ENCODE measurements at regions not wholly inside any gene's neighbourhood (a gene's known extent, or its start where the extent isn't known, plus 50 kb on each side); places are given as distances from the start of the nearest gene placed in this dataset.
"Not testable (repeated sequence)": the region's sequence is repeated elsewhere in the genome, so short reads cannot be mapped to it uniquely, and the experiment has no call there.

- H3K27ac ChIP-seq: no peak overlapping the region
- no peaks in the 10 kb centered on the region for H3K4me1 ChIP-seq
- H3K36me3 ChIP-seq: no peaks in the 10 kb centered on the region
- TF ChIP-seq, protein P1, sequence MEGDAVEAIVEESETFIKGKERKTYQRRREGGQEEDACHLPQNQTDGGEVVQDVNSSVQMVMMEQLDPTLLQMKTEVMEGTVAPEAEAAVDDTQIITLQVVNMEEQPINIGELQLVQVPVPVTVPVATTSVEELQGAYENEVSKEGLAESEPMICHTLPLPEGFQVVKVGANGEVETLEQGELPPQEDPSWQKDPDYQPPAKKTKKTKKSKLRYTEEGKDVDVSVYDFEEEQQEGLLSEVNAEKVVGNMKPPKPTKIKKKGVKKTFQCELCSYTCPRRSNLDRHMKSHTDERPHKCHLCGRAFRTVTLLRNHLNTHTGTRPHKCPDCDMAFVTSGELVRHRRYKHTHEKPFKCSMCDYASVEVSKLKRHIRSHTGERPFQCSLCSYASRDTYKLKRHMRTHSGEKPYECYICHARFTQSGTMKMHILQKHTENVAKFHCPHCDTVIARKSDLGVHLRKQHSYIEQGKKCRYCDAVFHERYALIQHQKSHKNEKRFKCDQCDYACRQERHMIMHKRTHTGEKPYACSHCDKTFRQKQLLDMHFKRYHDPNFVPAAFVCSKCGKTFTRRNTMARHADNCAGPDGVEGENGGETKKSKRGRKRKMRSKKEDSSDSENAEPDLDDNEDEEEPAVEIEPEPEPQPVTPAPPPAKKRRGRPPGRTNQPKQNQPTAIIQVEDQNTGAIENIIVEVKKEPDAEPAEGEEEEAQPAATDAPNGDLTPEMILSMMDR (IDR thresholded peaks at IDR 0.05): no peak
- H3K4me3 ChIP-seq: no peak overlapping the region
- DNase-seq (ENCODE audit: low spot score in 2 of 2): no peak
- H3K27me3 ChIP-seq: no peaks in the 10 kb centered on the region
- intact Hi-C loops (cut with DNase I): no loop called here
- H3K9me3 ChIP-seq: no peaks in the 10 kb centered on the region
These were observed 655.6 kb upstream of the CNTN5 start for GRCh38 chr11:98365190-98365589.

GRCh38 chr11:98365941-98366340, 654.8 kb upstream of the CNTN5 start:
- H3K4me1 ChIP-seq: no peaks in the 10 kb centered on the region
- no peak overlapping the region for H3K27ac ChIP-seq
- H3K36me3 ChIP-seq: no peaks in the 10 kb centered on the region
- intact Hi-C loops (cut with DNase I): no loop called here
- H3K27me3 ChIP-seq: no peaks in the 10 kb centered on the region
- H3K4me3 ChIP-seq: no peak overlapping the region
- H3K9me3 ChIP-seq: no peaks in the 10 kb centered on the region
- no peak for DNase-seq (ENCODE audit: low spot score in 2 of 2)
- TF ChIP-seq, protein P1 (IDR thresholded peaks at IDR 0.05): no peak

DNA sequence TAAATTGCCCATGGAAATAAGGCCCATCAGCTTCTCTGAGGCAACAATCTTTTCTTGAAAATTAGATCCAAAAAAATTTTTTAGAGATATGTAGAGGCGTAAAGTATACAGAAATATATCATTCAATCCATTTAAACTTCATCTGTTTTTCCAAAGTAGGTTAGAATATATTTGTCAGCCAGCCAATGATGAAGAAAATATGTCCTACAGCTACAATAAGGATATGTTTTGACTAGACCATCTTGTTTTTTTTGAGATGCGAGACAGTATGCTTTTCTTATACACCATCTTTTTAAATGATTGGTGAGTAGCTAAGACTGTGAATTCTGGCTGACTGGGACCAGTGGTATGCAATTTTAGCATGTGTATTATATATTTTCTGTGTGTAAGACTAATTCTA, 630.4 kb upstream of the CNTN5 start:
- Histone ChIP-seq H3K4me3 (no peak overlapping the region), H3K36me3 (no peaks in the 10 kb centered on the region), H3K27ac (no peak overlapping the region), H3K27me3 (no peaks in the 10 kb centered on the region), H3K4me1 (no peaks in the 10 kb centered on the region), H3K9me3 (no peaks in the 10 kb centered on the region)
- intact Hi-C loops (cut with DNase I): no loop called here
- TF ChIP-seq, protein P1 (IDR thresholded peaks at IDR 0.05): no peak
- no peak for DNase-seq (ENCODE audit: low spot score in 2 of 2)

GRCh38 chr11:98394500-98394899, 626.2 kb upstream of the CNTN5 start:
- H3K27ac ChIP-seq; H3K9me3 ChIP-seq; H3K27me3 ChIP-seq; DNase-seq (ENCODE audit: low spot score in 2 of 2); H3K4me3 ChIP-seq; intact Hi-C loops (cut with DNase I); H3K36me3 ChIP-seq; H3K4me1 ChIP-seq: not testable (repeated sequence)

GRCh38 chr11:98398508-98398907, 622.2 kb upstream of the CNTN5 start:
- no peak for DNase-seq (ENCODE audit: low spot score in 2 of 2)
- no peak overlapping the region for H3K4me3 ChIP-seq
- intact Hi-C loops (cut with DNase I): no loop called here
- H3K27me3 ChIP-seq: no peaks in the 10 kb centered on the region
- no peak overlapping the region for H3K27ac ChIP-seq
- H3K4me1 ChIP-seq: no peaks in the 10 kb centered on the region
- TF ChIP-seq, protein P1 (IDR thresholded peaks at IDR 0.05): no peak
- H3K9me3 ChIP-seq: no peaks in the 10 kb centered on the region
- no peaks in the 10 kb centered on the region for H3K36me3 ChIP-seq

DNA sequence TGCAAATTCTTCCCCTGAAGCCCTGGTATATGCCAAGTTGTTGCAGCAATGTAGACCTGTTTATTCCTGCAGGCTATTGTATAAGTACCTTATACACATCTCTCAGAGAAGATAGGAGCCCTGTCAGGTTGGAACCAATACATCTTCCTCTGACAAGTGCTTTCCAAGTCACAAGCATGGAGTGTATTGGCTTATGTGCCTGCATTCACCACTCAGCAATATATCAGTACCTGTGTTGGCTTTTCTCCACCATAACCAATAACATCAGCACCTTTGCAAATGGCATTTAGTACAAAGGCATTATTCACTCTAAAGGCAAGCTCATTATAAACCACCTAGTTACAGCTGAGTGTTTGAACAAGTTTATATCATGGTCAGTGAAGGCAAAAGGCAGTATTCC, 611.7 kb upstream of the CNTN5 start:
- TF ChIP-seq, protein P1 (IDR thresholded peaks at IDR 0.05): no peak
- intact Hi-C loops (cut with DNase I): no loop called here
- DNase-seq (ENCODE audit: low spot score in 2 of 2): no peak
- no peak overlapping the region for H3K4me3 ChIP-seq
- H3K36me3 ChIP-seq: no peaks in the 10 kb centered on the region
- H3K27ac ChIP-seq: no peak overlapping the region
- no peaks in the 10 kb centered on the region for H3K27me3 ChIP-seq
- H3K4me1 ChIP-seq: no peaks in the 10 kb centered on the region
- H3K9me3 ChIP-seq: no peaks in the 10 kb centered on the region

Data from ascending aorta (tissue), 2 donors.